IMR-90 (cell line): ENCODE measurements at regions not wholly inside any gene's neighbourhood (a gene's known extent, or its start where the extent isn't known, plus 50 kb on each side); places are given as distances from the start of the nearest gene placed in this dataset.

Experiments used
- BHLHE40 ChIP-seq: fragments of 150-350 bp; IDR thresholded peaks from 2 replicates; pipeline ENCODE4 v1.6.1; 2016; ENCODE audit warnings: mild to moderate bottlenecking, low read depth, low read length
- CEBPB ChIP-seq: IDR thresholded peaks from 2 replicates; pipeline ENCODE4 v1.6.1; 2012; ENCODE audit warnings: low read depth, low read length, improper control_type of control experiment
- CHD1 ChIP-seq: IDR thresholded peaks from 2 replicates; pipeline ENCODE4 v1.6.1; 2012; ENCODE audit warnings: low read depth, low read length, improper control_type of control experiment
- MAFK ChIP-seq: IDR thresholded peaks from 2 replicates; pipeline ENCODE4 v1.6.1; 2012; ENCODE audit warnings: low read depth, low read length, improper control_type of control experiment
- MXI1 ChIP-seq: IDR thresholded peaks from 2 replicates; pipeline ENCODE4 v1.6.1; 2012; ENCODE audit warnings: low read depth, mild to moderate bottlenecking, low read length, moderate library complexity, borderline replicate concordance
- POLR2A ChIP-seq: IDR thresholded peaks from 2 replicates; pipeline ENCODE4 v1.6.1; 2012; ENCODE audit warnings: mild to moderate bottlenecking, low read depth, low read length
- RAD21 ChIP-seq: IDR thresholded peaks from 2 replicates; pipeline ENCODE4 v1.6.1; 2012; ENCODE audit warnings: low read length, improper control_type of control experiment
- RFX5 ChIP-seq: IDR thresholded peaks from 2 replicates; pipeline ENCODE4 v1.8.0; 2012; ENCODE audit warnings: low read depth, mild to moderate bottlenecking, low read length, moderate library complexity
- TF ChIP-seq, protein P1 (sequence below): conservative IDR thresholded peaks from 2 replicates; pipeline ENCODE4 v1.5.1; 2012; ENCODE audit warnings: mild to moderate bottlenecking, low read depth, low read length, improper control_type of control experiment
- TF ChIP-seq, protein P2 (sequence below): fragments of 150-350 bp; IDR thresholded peaks from 2 replicates; pipeline ENCODE4 v1.6.1; 2017; ENCODE audit warnings: mild to moderate bottlenecking, antibody characterized with exemption, low read length, low read depth

DNA sequence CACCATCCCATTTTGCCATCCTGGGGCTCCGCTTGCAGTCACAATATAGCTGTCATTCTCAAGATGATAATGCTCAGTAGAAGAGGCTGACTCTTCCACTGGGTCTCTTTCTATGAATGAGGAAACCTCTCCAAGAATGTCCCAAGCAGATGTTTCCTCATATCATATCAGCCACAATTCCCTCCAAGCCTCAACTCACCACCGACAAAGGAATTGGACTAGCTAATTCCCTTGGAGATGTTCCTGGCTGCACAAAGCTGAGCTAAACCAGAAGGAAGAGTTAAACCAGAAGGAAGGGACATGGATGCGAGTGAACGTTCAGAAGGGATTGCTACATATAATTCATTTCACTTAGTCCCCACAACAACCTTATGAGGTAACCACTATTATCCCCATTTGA, 65.0 kb upstream of the NPAS2 start:
- TF ChIP-seq, protein P1, sequence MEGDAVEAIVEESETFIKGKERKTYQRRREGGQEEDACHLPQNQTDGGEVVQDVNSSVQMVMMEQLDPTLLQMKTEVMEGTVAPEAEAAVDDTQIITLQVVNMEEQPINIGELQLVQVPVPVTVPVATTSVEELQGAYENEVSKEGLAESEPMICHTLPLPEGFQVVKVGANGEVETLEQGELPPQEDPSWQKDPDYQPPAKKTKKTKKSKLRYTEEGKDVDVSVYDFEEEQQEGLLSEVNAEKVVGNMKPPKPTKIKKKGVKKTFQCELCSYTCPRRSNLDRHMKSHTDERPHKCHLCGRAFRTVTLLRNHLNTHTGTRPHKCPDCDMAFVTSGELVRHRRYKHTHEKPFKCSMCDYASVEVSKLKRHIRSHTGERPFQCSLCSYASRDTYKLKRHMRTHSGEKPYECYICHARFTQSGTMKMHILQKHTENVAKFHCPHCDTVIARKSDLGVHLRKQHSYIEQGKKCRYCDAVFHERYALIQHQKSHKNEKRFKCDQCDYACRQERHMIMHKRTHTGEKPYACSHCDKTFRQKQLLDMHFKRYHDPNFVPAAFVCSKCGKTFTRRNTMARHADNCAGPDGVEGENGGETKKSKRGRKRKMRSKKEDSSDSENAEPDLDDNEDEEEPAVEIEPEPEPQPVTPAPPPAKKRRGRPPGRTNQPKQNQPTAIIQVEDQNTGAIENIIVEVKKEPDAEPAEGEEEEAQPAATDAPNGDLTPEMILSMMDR: no peak
- TF ChIP-seq RAD21 (no peak), POLR2A (no peak), MAFK (no peak), BHLHE40 (no peak), CHD1 (no peak), RFX5 (no peak), CEBPB (no peak), MXI1 (no peak)
- TF ChIP-seq, protein P2, sequence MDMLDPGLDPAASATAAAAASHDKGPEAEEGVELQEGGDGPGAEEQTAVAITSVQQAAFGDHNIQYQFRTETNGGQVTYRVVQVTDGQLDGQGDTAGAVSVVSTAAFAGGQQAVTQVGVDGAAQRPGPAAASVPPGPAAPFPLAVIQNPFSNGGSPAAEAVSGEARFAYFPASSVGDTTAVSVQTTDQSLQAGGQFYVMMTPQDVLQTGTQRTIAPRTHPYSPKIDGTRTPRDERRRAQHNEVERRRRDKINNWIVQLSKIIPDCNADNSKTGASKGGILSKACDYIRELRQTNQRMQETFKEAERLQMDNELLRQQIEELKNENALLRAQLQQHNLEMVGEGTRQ: no peak
